ENCODE measurements at regions not wholly inside any gene's neighbourhood (a gene's known extent, or its start where the extent isn't known, plus 50 kb on each side); places are given as distances from the start of the nearest gene placed in this dataset.
"Not testable (repeated sequence)": the region's sequence is repeated elsewhere in the genome, so short reads cannot be mapped to it uniquely, and the experiment has no call there.

DNA sequence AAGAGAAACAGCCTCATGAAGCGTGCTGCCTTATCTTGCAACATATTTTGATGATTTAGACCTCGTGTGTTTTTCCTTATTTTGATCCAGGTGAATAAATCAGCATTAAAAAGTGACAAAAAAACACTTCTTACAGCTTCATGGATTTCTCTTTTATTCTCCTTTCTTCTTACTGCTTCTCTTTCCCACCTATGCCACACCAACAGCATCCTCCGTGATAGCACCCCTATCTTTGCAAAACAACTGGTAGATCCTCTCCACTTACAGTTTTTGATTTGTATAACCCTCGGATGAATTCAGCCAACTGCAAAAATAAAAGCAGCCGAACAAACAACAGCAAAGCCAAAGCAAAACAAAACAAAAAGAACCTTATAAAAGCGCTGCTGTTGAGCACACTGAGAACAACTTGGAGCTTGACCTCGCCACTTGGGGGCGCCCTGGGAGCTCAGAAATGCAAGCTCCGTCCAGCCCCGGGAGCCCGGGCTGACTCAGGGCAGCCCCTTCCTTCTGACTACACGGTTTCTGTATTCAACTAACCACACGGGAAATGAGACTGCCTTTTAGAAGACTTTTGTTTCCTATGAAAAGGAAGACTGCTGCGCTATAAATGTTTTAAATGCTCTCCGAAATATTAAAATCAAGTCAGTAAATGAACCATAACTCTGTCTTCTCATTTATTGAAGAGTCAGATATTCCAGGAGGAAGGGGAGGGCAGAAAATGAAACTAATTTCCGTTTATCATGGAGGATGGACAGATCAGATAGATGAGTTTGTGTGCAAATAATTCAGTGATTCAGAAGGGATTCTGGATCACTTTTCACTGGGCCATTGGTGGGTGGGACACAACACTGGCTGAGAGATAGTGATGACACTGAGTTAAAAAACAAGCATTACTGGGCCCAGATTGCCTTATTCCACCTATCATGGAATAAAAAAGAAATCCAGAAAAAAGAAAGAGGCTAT is 186.8 kb downstream of the ATP6V0E2 start:
- DNase-seq (ENCODE audit: low spot score); H3K36me3 ChIP-seq (replicated peaks in 1 of 2; ENCODE audit: control insufficient read depth in 1 of 2, insufficient read depth in 2 of 2, low read length in 2 of 2); H3K4me3 ChIP-seq (replicated peaks in 1 of 3; ENCODE audit: insufficient read depth in 1 of 3, low read depth in 2 of 3, low read length in 3 of 3); intact Hi-C loops (cut with micrococcal nuclease; ENCODE audit: unreplicated experiment); H3K79me2 ChIP-seq (ENCODE audit: insufficient read depth, low read length); CTCF ChIA-PET (ENCODE audit: low intra/inter-chr PET ratio, low total read pairs); BruUV-seq (replicated peaks); H2AFZ ChIP-seq (ENCODE audit: low read length); in situ Hi-C loops (cut with HindIII; ENCODE audit: extremely low pct_ligation_motif_present, low pct_unique_long_range_greater_than_20kb); H4K20me1 ChIP-seq (ENCODE audit: insufficient read depth, low read length); H3K4me1 ChIP-seq (ENCODE audit: insufficient read depth, low read length); H3K4me2 ChIP-seq (ENCODE audit: low read depth, low read length); H3K27ac ChIP-seq (ENCODE audit: extremely low read length, insufficient read depth, low read length); H3K9me3 ChIP-seq (ENCODE audit: low read length); POLR2A ChIA-PET; H3K27me3 ChIP-seq (ENCODE audit: control insufficient read depth in 1 of 2, insufficient read depth in 2 of 2, low read length in 2 of 2); H3K9ac ChIP-seq (ENCODE audit: insufficient read depth, low read depth, low read length): not testable (repeated sequence)
- FAIRE-seq (peak; percentile 62), ATAC-seq (peak; percentile 99)
- 13% methylated on average over 11 of the region's 16 CpGs for WGBS (ENCODE audit: low lambda C conversion rate)
- peak; percentile 73 for TF ChIP-seq STAG1 (CRISPR knock-in tag; IDR thresholded peaks at IDR 0.05)

- FAIRE-seq; H3K9me3 ChIP-seq (ENCODE audit: low read length); H3K27ac ChIP-seq (ENCODE audit: extremely low read length, insufficient read depth, low read length); H4K20me1 ChIP-seq (ENCODE audit: insufficient read depth, low read length); H3K4me2 ChIP-seq (ENCODE audit: low read depth, low read length); in situ Hi-C loops (cut with HindIII; ENCODE audit: extremely low pct_ligation_motif_present, low pct_unique_long_range_greater_than_20kb); H2AFZ ChIP-seq (ENCODE audit: low read length); H3K4me1 ChIP-seq (ENCODE audit: insufficient read depth, low read length); POLR2A ChIA-PET; BruUV-seq (replicated peaks); intact Hi-C loops (cut with micrococcal nuclease; ENCODE audit: unreplicated experiment); H3K27me3 ChIP-seq (ENCODE audit: control insufficient read depth in 1 of 2, insufficient read depth in 2 of 2, low read length in 2 of 2); H3K36me3 ChIP-seq (replicated peaks in 1 of 2; ENCODE audit: control insufficient read depth in 1 of 2, insufficient read depth in 2 of 2, low read length in 2 of 2); H3K79me2 ChIP-seq (ENCODE audit: insufficient read depth, low read length); ATAC-seq; DNase-seq (ENCODE audit: low spot score); H3K4me3 ChIP-seq (replicated peaks in 1 of 3; ENCODE audit: insufficient read depth in 1 of 3, low read depth in 2 of 3, low read length in 3 of 3); H3K9ac ChIP-seq (ENCODE audit: insufficient read depth, low read depth, low read length); CTCF ChIA-PET (ENCODE audit: low intra/inter-chr PET ratio, low total read pairs): not testable (repeated sequence)
- 76% methylated on average over 1 of the region's 1 CpG for WGBS (ENCODE audit: low lambda C conversion rate)
Measured at GRCh38 chr7:150063195-150063594, 189.4 kb downstream of the ATP6V0E2 start.

DNA sequence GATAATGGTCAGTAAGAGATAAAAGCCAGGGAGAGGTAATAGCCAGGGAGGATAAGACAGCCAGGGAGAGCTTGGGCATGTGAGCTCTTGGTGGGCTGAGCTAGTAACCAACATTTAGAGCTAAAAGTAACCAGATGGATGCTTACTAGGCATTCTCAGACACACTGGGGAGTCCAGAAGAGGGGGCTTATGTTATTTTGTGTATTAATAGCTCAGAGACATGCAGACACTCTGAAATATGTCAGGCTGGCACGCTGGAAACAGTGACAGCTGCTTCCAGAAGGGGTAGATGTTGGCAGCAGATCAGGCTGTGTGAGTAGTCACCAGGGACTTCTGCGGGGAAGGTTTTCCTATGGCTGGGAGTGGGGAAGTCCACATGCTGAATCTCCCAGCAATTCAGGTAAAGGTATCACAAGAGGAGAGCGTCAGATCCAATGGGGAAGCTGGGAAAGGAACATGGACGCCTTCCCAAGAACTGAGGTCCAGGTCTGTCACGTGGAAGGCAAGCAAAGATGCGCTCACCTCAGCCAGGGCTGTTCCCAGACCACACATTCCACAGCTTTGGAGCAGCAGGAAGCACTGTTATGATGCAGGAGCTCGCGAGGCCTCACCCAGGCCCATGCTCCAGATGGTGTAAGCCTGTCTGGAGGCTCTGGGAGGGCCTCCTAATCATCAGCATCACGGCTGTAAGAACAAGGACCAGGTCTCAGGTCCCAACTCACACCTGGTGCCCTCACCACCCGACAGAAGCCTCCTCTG is 196.0 kb downstream of the ATP6V0E2 start:
- POLR2A ChIA-PET; H3K4me3 ChIP-seq (replicated peaks in 1 of 3; ENCODE audit: insufficient read depth in 1 of 3, low read depth in 2 of 3, low read length in 3 of 3); H2AFZ ChIP-seq (ENCODE audit: low read length); H3K36me3 ChIP-seq (replicated peaks in 1 of 2; ENCODE audit: control insufficient read depth in 1 of 2, insufficient read depth in 2 of 2, low read length in 2 of 2); intact Hi-C loops (cut with micrococcal nuclease; ENCODE audit: unreplicated experiment); H3K9ac ChIP-seq (ENCODE audit: insufficient read depth, low read depth, low read length); ATAC-seq; H3K27me3 ChIP-seq (ENCODE audit: control insufficient read depth in 1 of 2, insufficient read depth in 2 of 2, low read length in 2 of 2); H3K27ac ChIP-seq (ENCODE audit: extremely low read length, insufficient read depth, low read length); CTCF ChIA-PET (ENCODE audit: low intra/inter-chr PET ratio, low total read pairs); H4K20me1 ChIP-seq (ENCODE audit: insufficient read depth, low read length); H3K4me1 ChIP-seq (ENCODE audit: insufficient read depth, low read length); DNase-seq (ENCODE audit: low spot score); H3K4me2 ChIP-seq (ENCODE audit: low read depth, low read length); FAIRE-seq; BruUV-seq (replicated peaks); H3K9me3 ChIP-seq (ENCODE audit: low read length); H3K79me2 ChIP-seq (ENCODE audit: insufficient read depth, low read length); in situ Hi-C loops (cut with HindIII; ENCODE audit: extremely low pct_ligation_motif_present, low pct_unique_long_range_greater_than_20kb): not testable (repeated sequence)
- WGBS (ENCODE audit: low lambda C conversion rate) = 39% methylated on average over 7 of the region's 10 CpGs

DNA sequence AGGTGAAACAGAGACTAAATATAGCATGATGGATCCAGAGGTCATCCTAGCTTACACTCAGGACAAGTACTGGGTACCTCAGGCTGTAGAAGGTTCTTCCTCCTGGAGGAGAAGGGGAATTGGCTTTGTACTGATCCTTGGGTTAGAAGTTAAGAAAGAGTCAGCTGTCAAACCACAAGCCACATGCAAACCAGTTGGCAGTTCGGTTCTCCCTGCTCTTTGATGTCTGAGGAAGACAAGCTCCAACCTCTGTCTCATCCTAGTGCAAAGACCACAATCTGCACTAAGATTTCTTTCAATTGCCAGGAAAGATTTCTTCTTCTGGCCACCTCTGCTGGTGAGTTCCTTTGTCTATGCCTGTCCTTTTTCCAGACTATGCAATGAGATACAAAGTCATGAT is 203.8 kb downstream of the ATP6V0E2 start:
- no CpG with 5 or more reads among the region's 1 CpG for WGBS (ENCODE audit: low lambda C conversion rate)
- POLR2A ChIA-PET, FAIRE-seq: not testable (repeated sequence)

More for the DNA sequence above, 203.8 kb downstream of the ATP6V0E2 start:
- H2AFZ ChIP-seq (ENCODE audit: low read length); H3K9ac ChIP-seq (ENCODE audit: insufficient read depth, low read depth, low read length); H3K9me3 ChIP-seq (ENCODE audit: low read length); in situ Hi-C loops (cut with HindIII; ENCODE audit: extremely low pct_ligation_motif_present, low pct_unique_long_range_greater_than_20kb); H3K4me2 ChIP-seq (ENCODE audit: low read depth, low read length); CTCF ChIA-PET (ENCODE audit: low intra/inter-chr PET ratio, low total read pairs); ATAC-seq; DNase-seq (ENCODE audit: low spot score); BruUV-seq (replicated peaks); H3K36me3 ChIP-seq (replicated peaks in 1 of 2; ENCODE audit: control insufficient read depth in 1 of 2, insufficient read depth in 2 of 2, low read length in 2 of 2); H3K27me3 ChIP-seq (ENCODE audit: control insufficient read depth in 1 of 2, insufficient read depth in 2 of 2, low read length in 2 of 2); H3K27ac ChIP-seq (ENCODE audit: extremely low read length, insufficient read depth, low read length); intact Hi-C loops (cut with micrococcal nuclease; ENCODE audit: unreplicated experiment); H3K79me2 ChIP-seq (ENCODE audit: insufficient read depth, low read length); H3K4me3 ChIP-seq (replicated peaks in 1 of 3; ENCODE audit: insufficient read depth in 1 of 3, low read depth in 2 of 3, low read length in 3 of 3); H4K20me1 ChIP-seq (ENCODE audit: insufficient read depth, low read length); H3K4me1 ChIP-seq (ENCODE audit: insufficient read depth, low read length): not testable (repeated sequence)
